Loucy (cell line): ENCODE measurements at regions not wholly inside any gene's neighbourhood (a gene's known extent, or its start where the extent isn't known, plus 50 kb on each side); places are given as distances from the start of the nearest gene placed in this dataset.
"Not testable (repeated sequence)": the region's sequence is repeated elsewhere in the genome, so short reads cannot be mapped to it uniquely, and the experiment has no call there.

Source experiments
- H2AFZ ChIP-seq: fragments of 200-600 bp; sonication (generic); 2 replicates; pipeline ENCODE4 v1.6.0; 2016; ENCODE audit warnings: antibody characterized with exemption, mild to moderate bottlenecking, low read length, moderate library complexity
- H3F3A ChIP-seq: fragments of 200-600 bp; 2 replicates; pipeline ENCODE4 v1.6.0; 2016; ENCODE audit warnings: antibody characterized with exemption, low read depth, mild to moderate bottlenecking
- H3K27me3 ChIP-seq: fragments of 200-600 bp; sonication (generic); 2 replicates; pipeline ENCODE4 v1.6.1; 2014; ENCODE audit warnings: low read length, mild to moderate bottlenecking; ENCODE audit not compliant: insufficient read depth, poor library complexity, severe bottlenecking
- H3K36me3 ChIP-seq: fragments of 200-600 bp; sonication (generic); 2 replicates; pipeline ENCODE4 v1.6.1; 2016; ENCODE audit warnings: low read length; ENCODE audit not compliant: insufficient read depth
- H3K4me1 ChIP-seq: fragments of 200-600 bp; sonication (generic); 2 replicates; pipeline ENCODE4 v1.5.1; 2014; ENCODE audit warnings: low read length, mild to moderate bottlenecking; ENCODE audit not compliant: insufficient read depth, poor library complexity, severe bottlenecking
- H3K4me2 ChIP-seq: fragments of 200-600 bp; sonication (generic); 2 replicates; pipeline ENCODE4 v1.6.0; 2014; ENCODE audit warnings: antibody characterized with exemption, low read length, low read depth, mild to moderate bottlenecking; ENCODE audit not compliant: poor library complexity, severe bottlenecking
- H3K4me3 ChIP-seq: fragments of 200-600 bp; sonication (generic); 2 replicates; pipeline ENCODE4 v1.5.1; 2014; ENCODE audit warnings: low read length, mild to moderate bottlenecking, mixed read lengths; ENCODE audit not compliant: poor library complexity, severe bottlenecking
- H3K79me2 ChIP-seq: fragments of 200-600 bp; sonication (generic); 2 replicates; pipeline ENCODE4 v1.6.1; 2014; ENCODE audit warnings: low read length; ENCODE audit not compliant: insufficient read depth
- H3K9ac ChIP-seq: fragments of 200-600 bp; sonication (generic); 2 replicates; pipeline ENCODE4 v1.6.0; 2014; ENCODE audit warnings: mild to moderate bottlenecking, low read depth, low read length, moderate library complexity; ENCODE audit not compliant: poor library complexity, severe bottlenecking
- H3K9me2 ChIP-seq: fragments of 200-600 bp; sonication (generic); replicated peaks from 2 replicates; pipeline ENCODE4 v1.6.1; 2016; ENCODE audit warnings: low read depth, low read length, mixed read lengths
- H3K9me3 ChIP-seq: fragments of 200-600 bp; sonication (generic); 2 replicates; pipeline ENCODE4 v1.6.1; 2014; ENCODE audit warnings: mild to moderate bottlenecking, antibody characterized with exemption, low read length, low read depth; ENCODE audit not compliant: insufficient read depth
- H4K20me1 ChIP-seq: fragments of 200-600 bp; sonication (generic); 2 replicates; pipeline ENCODE4 v1.6.0; 2014; ENCODE audit warnings: antibody characterized with exemption, low read length, mild to moderate bottlenecking; ENCODE audit not compliant: insufficient read depth, poor library complexity, severe bottlenecking
- CTCF ChIP-seq: fragments of 200-600 bp; sonication (generic); conservative IDR thresholded peaks from 2 replicates; pipeline ENCODE4 v1.5.1; 2014; ENCODE audit warnings: mild to moderate bottlenecking, antibody characterized with exemption, low read length
- EZH2phosphoT487 ChIP-seq: fragments of 200-600 bp; IDR thresholded peaks from 2 replicates; pipeline ENCODE4 v1.6.1; 2018; ENCODE audit warnings: antibody characterized with exemption, mild to moderate bottlenecking, moderate library complexity, borderline replicate concordance

- Histone ChIP-seq H3K4me1 (no peaks in the 10 kb centered on the region), H2AFZ (no peak overlapping the region), H3K9me2 (no peaks in the 10 kb centered on the region), H3K4me3 (no peak overlapping the region), H3F3A (no peaks in the 10 kb centered on the region), H3K4me2 (no peak overlapping the region), H3K36me3 (no peaks in the 10 kb centered on the region), H3K27me3 (no peaks in the 10 kb centered on the region), H3K9me3 (no peaks in the 10 kb centered on the region), H3K79me2 (no peaks in the 10 kb centered on the region), H3K9ac (no peak overlapping the region), H4K20me1 (no peaks in the 10 kb centered on the region)
- no peak for TF ChIP-seq EZH2phosphoT487
- TF ChIP-seq CTCF = no peak
These were observed 81.0 kb upstream of the HUWE1 start for GRCh38 chrX:53767544-53767943.

- H3K27me3 ChIP-seq, H3K9me2 ChIP-seq, H3K9ac ChIP-seq, H3K9me3 ChIP-seq, H3K4me2 ChIP-seq, H3K79me2 ChIP-seq, H3K4me1 ChIP-seq, H4K20me1 ChIP-seq, H3K36me3 ChIP-seq, H3F3A ChIP-seq, H3K4me3 ChIP-seq: not testable (repeated sequence)
- H2AFZ ChIP-seq = 0 out of 2 replicates have a peak overlapping the region, but pooled peaks have one; percentile 36
These were observed 70.7 kb upstream of the HUWE1 start for GRCh38 chrX:53757181-53757580.

- Histone ChIP-seq H3K4me2 (no peak overlapping the region), H3K4me1 (no peaks in the 10 kb centered on the region), H3K79me2 (no peaks in the 10 kb centered on the region), H2AFZ (no peak overlapping the region), H3K9me3 (no peaks in the 10 kb centered on the region), H3K9ac (no peak overlapping the region), H3K27me3 (no peaks in the 10 kb centered on the region), H3F3A (no peaks in the 10 kb centered on the region), H4K20me1 (no peaks in the 10 kb centered on the region), H3K4me3 (no peak overlapping the region), H3K36me3 (no peaks in the 10 kb centered on the region), H3K9me2 (no peaks in the 10 kb centered on the region)
- TF ChIP-seq EZH2phosphoT487 (no peak), CTCF (no peak)
These were observed 60.2 kb upstream of the HUWE1 start for GRCh38 chrX:53746718-53747117.

GRCh38 chrX:53743244-53743643 is 56.7 kb upstream of the HUWE1 start:
- no peak for TF ChIP-seq EZH2phosphoT487

More at GRCh38 chrX:53743244-53743643, 56.7 kb upstream of the HUWE1 start:
- H3K9me2 ChIP-seq = no peaks in the 10 kb centered on the region
- no peaks in the 10 kb centered on the region for H3K9me3 ChIP-seq
- no peaks in the 10 kb centered on the region for H3F3A ChIP-seq
- H3K9ac ChIP-seq = no peak overlapping the region
- no peaks in the 10 kb centered on the region for H3K79me2 ChIP-seq
- H3K4me2 ChIP-seq = no peak overlapping the region
- no peaks in the 10 kb centered on the region for H4K20me1 ChIP-seq
- no peaks in the 10 kb centered on the region for H3K27me3 ChIP-seq
- no peak overlapping the region for H3K4me3 ChIP-seq
- H2AFZ ChIP-seq = no peak overlapping the region
- H3K4me1 ChIP-seq = no peaks in the 10 kb centered on the region
- no peaks in the 10 kb centered on the region for H3K36me3 ChIP-seq
